H7 (cell line): ENCODE measurements at regions not wholly inside any gene's neighbourhood (a gene's known extent, or its start where the extent isn't known, plus 50 kb on each side); places are given as distances from the start of the nearest gene placed in this dataset.

Source experiments
- DNase-seq: peaks from one replicate; pipeline ENCODE4 v3.0.0; 2012
- H3K27me3 ChIP-seq: 2 replicates; pipeline ENCODE4 v1.6.0; 2011; ENCODE audit warnings: mild to moderate bottlenecking, low read length; ENCODE audit not compliant: control insufficient read depth, insufficient read depth
- H3K36me3 ChIP-seq: replicated peaks from 2 replicates; pipeline ENCODE4 v1.5.1; 2011; ENCODE audit warnings: low read length; ENCODE audit not compliant: control insufficient read depth, insufficient read depth
- H3K4me3 ChIP-seq: 2 replicates; pipeline ENCODE4 v1.5.1; 2011; ENCODE audit warnings: low read depth, mild to moderate bottlenecking, control low read depth, low read length, moderate library complexity; ENCODE audit not compliant: insufficient read depth

- no peak for DNase-seq
- H3K4me3 ChIP-seq = no peak overlapping the region
Observed at GRCh38 chr11:80524349-80524748, 1083.5 kb upstream of the TENM4 start.

GRCh38 chr11:80523057-80523456, 1082.2 kb upstream of the TENM4 start:
- H3K36me3 ChIP-seq = no peaks in the 10 kb centered on the region
- no peak for DNase-seq

More at GRCh38 chr11:80524349-80524748, 1083.5 kb upstream of the TENM4 start:
- Histone ChIP-seq H3K36me3 (no peaks in the 10 kb centered on the region), H3K27me3 (no peaks in the 10 kb centered on the region)

GRCh38 chr11:80521592-80521991, 1080.8 kb upstream of the TENM4 start:
- Histone ChIP-seq H3K27me3 (no peaks in the 10 kb centered on the region), H3K4me3 (no peak overlapping the region), H3K36me3 (no peaks in the 10 kb centered on the region)
- DNase-seq = no peak

More at GRCh38 chr11:80523057-80523456, 1082.2 kb upstream of the TENM4 start:
- Histone ChIP-seq H3K27me3 (no peaks in the 10 kb centered on the region), H3K4me3 (no peak overlapping the region)

- no peaks in the 10 kb centered on the region for H3K27me3 ChIP-seq
- no peak overlapping the region for H3K4me3 ChIP-seq
- H3K36me3 ChIP-seq = no peaks in the 10 kb centered on the region
- DNase-seq = no peak
Observed at GRCh38 chr11:80520507-80520887, 1079.7 kb upstream of the TENM4 start.

GRCh38 chr11:80519596-80520506, 1079.0 kb upstream of the TENM4 start:
- Histone ChIP-seq H3K36me3 (no peaks in the 10 kb centered on the region), H3K4me3 (no peak overlapping the region), H3K27me3 (no peaks in the 10 kb centered on the region)
- DNase-seq = no peak

- no peak for DNase-seq
- Histone ChIP-seq H3K27me3 (no peaks in the 10 kb centered on the region), H3K4me3 (no peak overlapping the region), H3K36me3 (no peaks in the 10 kb centered on the region)
Observed at GRCh38 chr11:80517701-80518100, 1076.9 kb upstream of the TENM4 start.

- no peak for DNase-seq
- Histone ChIP-seq H3K4me3 (no peak overlapping the region), H3K36me3 (no peaks in the 10 kb centered on the region), H3K27me3 (no peaks in the 10 kb centered on the region)
Observed at GRCh38 chr11:80515097-80515496, 1074.3 kb upstream of the TENM4 start.

GRCh38 chr11:80512491-80512890, 1071.7 kb upstream of the TENM4 start:
- H3K4me3 ChIP-seq = no peak overlapping the region
- no peak for DNase-seq
- H3K36me3 ChIP-seq = no peaks in the 10 kb centered on the region
- H3K27me3 ChIP-seq = no peaks in the 10 kb centered on the region

GRCh38 chr11:80505771-80506170, 1064.9 kb upstream of the TENM4 start:
- no peak for DNase-seq
- H3K36me3 ChIP-seq = no peaks in the 10 kb centered on the region
- no peak overlapping the region for H3K4me3 ChIP-seq
- H3K27me3 ChIP-seq = no peaks in the 10 kb centered on the region

GRCh38 chr11:80503990-80504389, 1063.2 kb upstream of the TENM4 start:
- Histone ChIP-seq H3K27me3 (no peaks in the 10 kb centered on the region), H3K36me3 (no peaks in the 10 kb centered on the region), H3K4me3 (no peak overlapping the region)
- no peak for DNase-seq

- no peaks in the 10 kb centered on the region for H3K27me3 ChIP-seq
- no peaks in the 10 kb centered on the region for H3K36me3 ChIP-seq
- H3K4me3 ChIP-seq = no peak overlapping the region
- peak; percentile 10 for DNase-seq
Observed at GRCh38 chr11:80502511-80502910, 1061.7 kb upstream of the TENM4 start.

- no peak for DNase-seq
- no peaks in the 10 kb centered on the region for H3K27me3 ChIP-seq
- H3K36me3 ChIP-seq = no peaks in the 10 kb centered on the region
- no peak overlapping the region for H3K4me3 ChIP-seq
Observed at GRCh38 chr11:80495116-80495515, 1054.3 kb upstream of the TENM4 start.

GRCh38 chr11:80487952-80488351, 1047.1 kb upstream of the TENM4 start:
- H3K27me3 ChIP-seq = no peaks in the 10 kb centered on the region
- H3K36me3 ChIP-seq = no peaks in the 10 kb centered on the region
- DNase-seq = no peak
- H3K4me3 ChIP-seq = no peak overlapping the region

GRCh38 chr11:80486678-80487077, 1045.8 kb upstream of the TENM4 start:
- Histone ChIP-seq H3K36me3 (no peaks in the 10 kb centered on the region), H3K4me3 (no peak overlapping the region), H3K27me3 (no peaks in the 10 kb centered on the region)
- DNase-seq = no peak

- no peaks in the 10 kb centered on the region for H3K27me3 ChIP-seq
Observed at GRCh38 chr11:80477178-80477577, 1036.3 kb upstream of the TENM4 start.

More at GRCh38 chr11:80477178-80477577, 1036.3 kb upstream of the TENM4 start:
- no peak for DNase-seq
- Histone ChIP-seq H3K36me3 (no peaks in the 10 kb centered on the region), H3K4me3 (no peak overlapping the region)
